ENCODE measurements at regions not wholly inside any gene's neighbourhood (a gene's known extent, or its start where the extent isn't known, plus 50 kb on each side); places are given as distances from the start of the nearest gene placed in this dataset.

- Histone ChIP-seq H3K9me3 (ENCODE audit: control extremely low read depth in 1 of 3, control insufficient read depth in 2 of 3, insufficient read depth in 1 of 3, low read length in 2 of 3) (no peaks in the 10 kb centered on the region), H3K79me2 (ENCODE audit: control insufficient read depth, insufficient read depth, low read length) (no peaks in the 10 kb centered on the region), H4K20me1 (ENCODE audit: control insufficient read depth, insufficient read depth, low read length, poor library complexity, severe bottlenecking) (no peaks in the 10 kb centered on the region), H3K9ac (ENCODE audit: low read length) (no peak overlapping the region), H3K4me2 (replicated peaks; ENCODE audit: low read depth, low read length, poor library complexity, severe bottlenecking) (no peak overlapping the region), H3K4me1 (ENCODE audit: control insufficient read depth in 2 of 2, insufficient read depth in 2 of 2, low read length in 2 of 2) (no peaks in the 10 kb centered on the region), H2AFZ (ENCODE audit: insufficient read depth, low read depth, low read length, poor library complexity, severe bottlenecking) (no peak overlapping the region), H3K27me3 (replicated peaks in 1 of 4; ENCODE audit: control extremely low read depth in 1 of 4, control insufficient read depth in 3 of 4, insufficient read depth in 4 of 4, low read length in 3 of 4) (no peaks in the 10 kb centered on the region), H3K4me3 (ENCODE audit: control extremely low read depth in 1 of 5, extremely low read depth in 1 of 5, insufficient read depth in 1 of 5, low read depth in 2 of 5, low read length in 4 of 5) (no peak overlapping the region), H3K27ac (ENCODE audit: low read length in 2 of 2) (no peak overlapping the region), H3K36me3 (replicated peaks in 1 of 2; ENCODE audit: control extremely low read depth in 1 of 2, control insufficient read depth in 1 of 2, extremely low read depth in 1 of 2, insufficient read depth in 2 of 2, low read length in 1 of 2) (no peaks in the 10 kb centered on the region)
- H3K27me3 Mint-ChIP-seq: no peaks in the 10 kb centered on the region
- no CpG with 5 or more reads among the region's 2 CpGs for WGBS (ENCODE audit: insufficient coverage)
- TF ChIP-seq CTCF (IDR thresholded peaks at IDR 0.05) (no peak), EZH2 (IDR thresholded peaks at IDR 0.05; ENCODE audit: borderline replicate concordance, insufficient read depth, low read depth, low read length, poor library complexity, severe bottlenecking) (no peak)
- no peak overlapping the region for H3K4me3 Mint-ChIP-seq
- H3K9me3 Mint-ChIP-seq (ENCODE audit: insufficient read depth): no peaks in the 10 kb centered on the region
- no peaks in the 10 kb centered on the region for H3K4me1 Mint-ChIP-seq
- ATAC-seq (ENCODE audit: low read depth) (no peak), DNase-seq (no peak)
- intact Hi-C loops (cut with micrococcal nuclease): no loop called here
- CTCF ChIA-PET: no interaction called here
- H3K27ac Mint-ChIP-seq: no peak overlapping the region
- POLR2A ChIA-PET: no interaction called here
Measured at GRCh38 chr10:105700218-105700617, 1059.1 kb downstream of the SORCS3 start.

- ChIA-PET CTCF (no interaction called here), POLR2A (no interaction called here)
- no peak for DNase-seq
- TF ChIP-seq EZH2 (IDR thresholded peaks at IDR 0.05; ENCODE audit: borderline replicate concordance, insufficient read depth, low read depth, low read length, poor library complexity, severe bottlenecking): no peak
- TF ChIP-seq CTCF (IDR thresholded peaks at IDR 0.05): no peak
- H3K9me3 Mint-ChIP-seq (ENCODE audit: insufficient read depth): no peaks in the 10 kb centered on the region
- H3K9ac ChIP-seq (ENCODE audit: low read length): no peak overlapping the region
- H2AFZ ChIP-seq (ENCODE audit: insufficient read depth, low read depth, low read length, poor library complexity, severe bottlenecking): no peak overlapping the region
- H3K27me3 Mint-ChIP-seq: no peaks in the 10 kb centered on the region
- H3K27me3 ChIP-seq (replicated peaks in 1 of 4; ENCODE audit: control extremely low read depth in 1 of 4, control insufficient read depth in 3 of 4, insufficient read depth in 4 of 4, low read length in 3 of 4): no peaks in the 10 kb centered on the region
- intact Hi-C loops (cut with micrococcal nuclease): no loop called here
- H3K4me1 ChIP-seq (ENCODE audit: control insufficient read depth in 2 of 2, insufficient read depth in 2 of 2, low read length in 2 of 2): no peaks in the 10 kb centered on the region
- H3K79me2 ChIP-seq (ENCODE audit: control insufficient read depth, insufficient read depth, low read length): no peaks in the 10 kb centered on the region
- 64% methylated on average over 5 of the region's 5 CpGs for WGBS (ENCODE audit: insufficient coverage)
- H3K4me2 ChIP-seq (replicated peaks; ENCODE audit: low read depth, low read length, poor library complexity, severe bottlenecking): no peak overlapping the region
- no peak overlapping the region for H3K4me3 Mint-ChIP-seq
- no peaks in the 10 kb centered on the region for H3K36me3 ChIP-seq (replicated peaks in 1 of 2; ENCODE audit: control extremely low read depth in 1 of 2, control insufficient read depth in 1 of 2, extremely low read depth in 1 of 2, insufficient read depth in 2 of 2, low read length in 1 of 2)
- no peaks in the 10 kb centered on the region for H4K20me1 ChIP-seq (ENCODE audit: control insufficient read depth, insufficient read depth, low read length, poor library complexity, severe bottlenecking)
- no peak overlapping the region for H3K27ac ChIP-seq (ENCODE audit: low read length in 2 of 2)
- no peaks in the 10 kb centered on the region for H3K9me3 ChIP-seq (ENCODE audit: control extremely low read depth in 1 of 3, control insufficient read depth in 2 of 3, insufficient read depth in 1 of 3, low read length in 2 of 3)
- ATAC-seq (ENCODE audit: low read depth): no peak
- no peaks in the 10 kb centered on the region for H3K4me1 Mint-ChIP-seq
- no peak overlapping the region for H3K27ac Mint-ChIP-seq
- no peak overlapping the region for H3K4me3 ChIP-seq (ENCODE audit: control extremely low read depth in 1 of 5, extremely low read depth in 1 of 5, insufficient read depth in 1 of 5, low read depth in 2 of 5, low read length in 4 of 5)
Measured at GRCh38 chr10:105699504-105699903, 1058.4 kb downstream of the SORCS3 start.

All from B cell (primary cell).